GM19351 (cell line): ENCODE measurements at regions not wholly inside any gene's neighbourhood (a gene's known extent, or its start where the extent isn't known, plus 50 kb on each side); places are given as distances from the start of the nearest gene placed in this dataset.
"Not testable (repeated sequence)": the region's sequence is repeated elsewhere in the genome, so short reads cannot be mapped to it uniquely, and the experiment has no call there.

ENCODE experiments used
- ATAC-seq: cut with Tn5 transposase; IDR thresholded peaks from one replicate; pipeline ENCODE4 v1.9.1; 2021; ENCODE audit warnings: mild to moderate bottlenecking, moderate library complexity; ENCODE audit not compliant: unreplicated experiment

DNA sequence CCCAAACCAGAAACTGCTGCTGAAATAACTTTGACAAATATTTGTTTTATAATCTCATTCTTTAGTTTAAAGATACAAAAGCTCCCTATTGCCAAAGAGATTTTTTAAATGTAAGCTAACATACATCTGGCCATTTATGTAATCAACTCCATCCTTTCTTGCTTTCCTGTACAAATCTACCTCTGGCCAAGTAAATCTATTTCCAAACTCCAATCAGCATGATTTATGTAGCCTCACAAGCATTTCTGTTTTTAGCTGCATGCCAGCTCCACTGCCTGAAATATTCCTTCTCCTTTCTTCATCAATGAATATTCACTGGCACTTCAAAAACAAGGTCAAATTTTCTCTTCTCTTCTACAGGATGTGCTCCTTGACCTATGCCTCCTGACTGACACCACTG is 80.0 kb downstream of the SHOX2 start:
- ATAC-seq, result no peak

DNA sequence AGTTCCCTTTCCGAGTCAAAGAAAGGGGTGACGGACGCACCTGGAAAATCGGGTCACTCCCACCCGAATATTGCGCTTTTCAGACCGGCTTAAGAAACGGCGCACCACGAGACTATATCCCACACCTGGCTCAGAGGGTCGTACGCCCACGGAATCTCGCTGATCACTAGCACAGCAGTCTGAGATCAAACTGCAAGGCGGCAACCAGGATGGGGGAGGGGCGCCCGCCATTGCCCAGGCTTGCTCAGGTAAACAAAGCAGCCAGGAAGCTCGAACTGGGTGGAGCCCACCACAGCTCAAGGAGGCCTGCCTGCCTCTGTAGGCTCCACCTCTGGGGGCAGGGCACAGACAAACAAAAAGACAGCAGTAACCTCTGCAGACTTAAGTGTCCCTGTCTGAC is 86.3 kb downstream of the SHOX2 start:
- ATAC-seq, result not testable (repeated sequence)

DNA sequence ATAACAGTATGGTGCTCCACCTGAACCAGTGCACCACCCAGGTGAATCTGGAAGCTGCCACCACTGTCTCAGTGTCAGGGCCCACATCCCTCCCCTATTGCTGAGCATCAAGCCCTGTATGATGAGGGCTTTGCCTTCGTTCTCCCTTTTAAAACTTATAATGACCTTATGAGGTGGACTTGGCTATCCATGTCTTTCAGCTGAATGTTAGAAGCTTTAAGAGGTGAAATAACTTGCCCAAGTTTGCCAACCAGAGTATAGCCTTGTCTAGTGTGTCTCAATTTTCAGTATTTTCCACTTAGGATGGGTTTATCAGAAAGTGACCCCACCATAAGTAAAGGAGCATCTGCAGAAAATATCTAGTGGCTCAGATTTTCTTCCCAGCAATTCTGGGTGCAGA is 87.8 kb downstream of the SHOX2 start:
- no peak for ATAC-seq

DNA sequence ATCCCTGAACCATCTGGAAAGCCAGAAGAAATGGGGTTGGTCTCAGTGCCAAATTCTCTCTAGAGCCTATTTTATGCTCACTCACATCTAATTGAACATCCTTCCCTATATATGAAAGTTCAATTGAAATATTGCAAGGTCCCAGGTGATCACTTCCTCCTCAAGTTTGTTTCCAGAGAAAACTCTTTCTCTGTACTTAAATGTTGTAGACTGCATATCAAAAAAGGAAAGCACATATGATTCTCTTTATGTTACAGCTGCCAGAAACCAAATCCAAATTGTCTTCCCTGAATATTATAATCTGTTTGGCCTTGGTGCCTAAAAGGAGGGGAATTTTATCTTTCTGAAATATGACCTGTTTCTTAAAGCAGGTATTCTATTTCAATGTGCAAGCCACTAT is 93.3 kb downstream of the SHOX2 start:
- no peak for ATAC-seq

DNA sequence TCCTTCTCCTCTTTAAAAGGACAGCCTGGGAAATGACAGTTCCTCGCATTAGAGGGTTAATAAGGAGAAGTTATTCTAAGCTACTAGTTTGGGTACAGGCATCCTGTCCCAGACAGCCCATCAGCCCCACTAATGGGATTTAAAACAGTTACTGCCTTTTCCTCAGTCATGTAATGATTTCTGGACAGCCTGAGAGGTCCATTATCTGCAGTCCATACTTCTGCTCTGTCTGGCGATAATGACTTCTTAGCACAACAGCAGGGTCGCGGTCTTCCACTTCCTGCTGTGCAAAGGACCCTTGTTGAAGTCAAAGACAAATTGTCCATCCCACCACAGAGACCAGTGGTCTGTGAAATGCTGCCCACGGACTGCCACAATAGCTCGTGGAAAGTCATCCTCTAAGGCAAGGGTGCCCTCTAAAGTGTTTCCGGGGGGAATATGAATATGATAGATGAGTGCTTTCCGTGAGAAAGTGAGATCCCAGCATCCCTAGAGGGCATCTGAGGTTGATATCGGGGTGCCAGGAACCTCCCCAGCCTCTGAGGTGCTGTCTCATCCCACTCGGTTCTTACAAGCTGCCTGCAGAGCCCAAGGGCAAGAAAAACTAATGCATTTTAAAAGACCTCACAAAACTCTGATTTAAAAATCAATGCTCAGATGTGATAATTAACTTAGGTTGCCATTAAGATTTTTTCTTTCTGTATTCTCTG is 100.7 kb downstream of the SHOX2 start:
- no peak for ATAC-seq

DNA sequence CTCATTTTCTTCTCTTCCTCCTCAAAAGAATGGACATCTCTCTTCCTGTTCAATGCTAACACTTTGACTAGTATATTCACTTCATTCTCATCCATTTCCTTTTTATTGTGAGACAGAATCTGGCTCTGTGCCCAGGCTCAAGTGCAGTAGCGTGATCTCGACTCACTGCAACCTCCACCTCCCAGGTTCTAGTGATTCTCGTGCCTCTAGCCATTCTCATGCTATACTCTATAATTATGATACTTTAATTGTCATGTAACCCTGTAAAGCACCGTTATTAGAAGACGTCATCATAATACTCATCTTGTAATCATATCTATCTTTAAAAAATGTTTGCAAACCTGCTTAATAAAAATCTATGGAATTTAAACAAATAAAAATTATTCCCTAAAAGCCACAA is 107.0 kb downstream of the SHOX2 start:
- ATAC-seq, result no peak

DNA sequence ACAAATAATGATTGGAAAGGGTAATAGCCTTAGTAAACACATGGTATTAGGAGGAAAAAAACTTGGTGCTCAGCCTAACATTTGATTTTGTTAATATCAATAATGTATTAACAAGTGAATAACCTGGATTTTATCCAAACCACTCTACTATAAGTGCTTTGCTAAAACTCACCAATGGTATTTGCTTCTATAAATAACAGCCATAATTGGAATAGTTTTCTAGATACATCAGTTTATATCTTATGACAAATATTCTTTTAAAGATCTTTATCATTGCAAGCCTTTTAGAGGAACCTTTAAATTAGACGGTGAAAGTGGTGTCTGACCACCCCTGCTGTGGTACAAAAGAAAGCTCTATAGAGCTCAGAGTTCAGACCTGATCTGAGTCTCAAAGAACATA is 123.9 kb downstream of the SHOX2 start:
- no peak for ATAC-seq

DNA sequence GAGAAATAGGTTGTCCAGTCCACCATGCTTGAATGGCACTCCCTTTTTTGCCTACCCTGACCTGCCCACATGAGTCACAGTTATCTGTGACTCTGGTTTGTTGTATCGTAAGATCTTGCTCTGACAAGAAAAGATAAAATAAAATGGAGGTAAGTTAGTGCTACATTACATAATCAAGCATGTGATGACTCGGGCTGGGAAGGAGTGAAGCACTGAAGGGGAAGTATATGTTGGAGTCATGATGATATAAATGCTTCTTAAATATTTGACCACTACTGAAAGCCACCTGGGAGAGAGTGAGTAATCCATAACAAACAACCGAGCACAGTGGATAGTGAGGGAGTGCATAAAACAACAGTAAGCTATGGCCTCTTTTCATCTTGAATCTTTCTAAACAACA is 124.4 kb downstream of the SHOX2 start:
- no peak for ATAC-seq

DNA sequence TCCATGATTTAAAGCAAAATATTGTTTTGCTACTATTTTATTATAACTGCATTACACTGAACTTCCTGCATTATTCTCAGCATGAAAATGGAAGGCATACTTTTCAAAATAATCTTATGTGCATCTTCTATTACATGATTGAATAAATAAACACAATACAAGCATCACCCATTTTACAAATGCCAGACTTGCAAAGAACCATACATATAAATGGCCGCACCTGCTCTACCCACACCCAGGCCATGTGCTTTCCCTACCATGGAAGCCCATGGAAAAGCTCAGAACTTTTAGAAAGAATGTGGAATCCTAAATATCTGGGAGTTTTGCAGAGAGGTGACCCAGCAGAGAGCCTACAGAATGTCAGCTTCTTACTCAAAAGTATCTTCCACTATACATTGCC is 127.2 kb downstream of the SHOX2 start:
- no peak for ATAC-seq

DNA sequence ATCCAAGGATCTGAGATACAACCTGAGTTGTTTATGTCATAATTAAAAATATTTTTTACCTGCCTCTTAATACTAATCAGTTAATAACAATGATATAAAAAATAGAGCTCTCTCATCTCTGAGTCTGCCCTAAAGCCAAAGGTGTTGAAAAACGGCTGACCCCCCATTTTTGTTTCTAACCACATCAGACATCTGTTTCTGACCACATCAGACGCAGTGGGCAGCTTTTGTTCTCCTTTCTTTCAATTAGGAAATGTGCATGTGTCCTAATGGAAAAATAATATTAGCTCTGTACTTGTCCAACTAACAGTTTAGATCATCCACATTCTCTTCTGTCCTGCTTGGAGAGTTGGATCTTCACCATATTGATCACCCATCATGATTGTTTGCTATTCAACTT is 144.6 kb downstream of the SHOX2 start:
- no peak for ATAC-seq

DNA sequence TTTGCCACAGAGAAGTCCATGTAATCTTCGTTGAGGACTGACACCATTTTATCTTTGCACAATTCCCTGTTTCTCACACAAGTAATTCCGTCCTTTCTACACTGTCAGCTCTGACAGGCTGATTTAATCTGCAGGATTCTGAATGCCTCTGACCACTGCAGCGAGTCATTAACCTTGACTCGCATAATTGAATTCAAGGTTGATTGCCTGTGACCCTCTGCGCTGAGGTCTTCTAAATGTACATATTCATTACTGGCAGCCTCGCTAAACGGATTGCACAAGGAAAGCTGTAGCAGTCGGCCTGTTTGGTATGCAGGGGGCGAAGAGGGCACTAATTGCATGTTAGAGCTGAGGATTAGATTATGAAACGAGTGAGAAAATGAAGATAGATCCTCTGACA is 147.8 kb downstream of the SHOX2 start:
- no peak for ATAC-seq

DNA sequence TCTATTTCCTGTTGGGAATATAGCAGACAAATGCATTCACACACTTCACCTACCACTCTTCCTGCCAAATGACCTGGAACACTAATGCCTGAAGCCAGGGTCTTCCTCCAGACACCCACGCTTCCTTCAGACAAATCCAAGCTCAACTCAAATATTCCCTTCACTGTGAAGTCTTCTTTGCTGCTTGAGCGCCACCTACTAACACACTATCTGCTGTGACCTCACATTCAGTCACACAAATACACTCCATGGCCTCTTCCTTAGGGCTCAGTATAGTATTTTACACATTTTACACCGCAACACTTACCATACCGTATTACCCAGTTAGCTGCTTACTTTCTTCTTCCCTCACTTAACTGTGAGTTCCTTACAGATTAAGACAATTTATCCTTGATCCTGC is 149.4 kb downstream of the SHOX2 start:
- no peak for ATAC-seq

DNA sequence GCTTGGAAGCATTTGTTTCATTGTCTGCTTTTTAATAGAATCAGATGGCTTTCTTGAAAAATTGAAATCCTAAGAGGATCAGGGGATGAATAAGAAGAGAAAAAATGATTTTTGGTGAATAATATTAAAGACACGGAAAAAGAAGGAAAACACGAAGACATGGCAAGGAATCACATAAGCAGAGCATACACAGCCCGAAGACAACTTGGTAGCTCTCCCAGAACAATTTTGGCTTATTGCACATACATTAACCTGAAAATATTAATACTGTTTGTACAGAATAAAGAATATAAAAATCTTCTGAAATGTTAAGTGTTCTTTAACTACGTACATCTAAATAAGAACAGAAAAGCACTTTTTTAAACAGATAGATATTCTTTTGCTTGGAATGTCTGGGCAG is 150.0 kb downstream of the SHOX2 start:
- ATAC-seq, result no peak

DNA sequence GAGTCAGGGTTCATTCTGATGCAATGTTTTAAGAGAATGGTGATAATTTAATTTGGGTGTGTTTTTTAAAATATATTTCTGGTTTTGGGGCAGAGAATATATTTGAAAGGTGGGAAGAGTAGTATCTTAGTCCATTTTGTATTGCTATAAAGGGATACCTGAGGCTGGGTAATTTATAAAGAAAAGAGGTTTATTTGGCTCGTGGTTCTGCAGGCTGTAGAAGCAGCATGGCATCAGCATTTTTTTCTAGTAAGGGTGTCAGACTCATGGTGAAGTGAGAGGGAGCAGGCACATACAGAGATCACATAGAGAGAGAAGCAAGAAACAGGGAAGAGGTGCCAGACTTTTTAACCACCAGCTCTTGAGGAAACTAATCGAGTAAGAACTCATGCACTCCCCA is 152.7 kb downstream of the SHOX2 start:
- ATAC-seq, result no peak

DNA sequence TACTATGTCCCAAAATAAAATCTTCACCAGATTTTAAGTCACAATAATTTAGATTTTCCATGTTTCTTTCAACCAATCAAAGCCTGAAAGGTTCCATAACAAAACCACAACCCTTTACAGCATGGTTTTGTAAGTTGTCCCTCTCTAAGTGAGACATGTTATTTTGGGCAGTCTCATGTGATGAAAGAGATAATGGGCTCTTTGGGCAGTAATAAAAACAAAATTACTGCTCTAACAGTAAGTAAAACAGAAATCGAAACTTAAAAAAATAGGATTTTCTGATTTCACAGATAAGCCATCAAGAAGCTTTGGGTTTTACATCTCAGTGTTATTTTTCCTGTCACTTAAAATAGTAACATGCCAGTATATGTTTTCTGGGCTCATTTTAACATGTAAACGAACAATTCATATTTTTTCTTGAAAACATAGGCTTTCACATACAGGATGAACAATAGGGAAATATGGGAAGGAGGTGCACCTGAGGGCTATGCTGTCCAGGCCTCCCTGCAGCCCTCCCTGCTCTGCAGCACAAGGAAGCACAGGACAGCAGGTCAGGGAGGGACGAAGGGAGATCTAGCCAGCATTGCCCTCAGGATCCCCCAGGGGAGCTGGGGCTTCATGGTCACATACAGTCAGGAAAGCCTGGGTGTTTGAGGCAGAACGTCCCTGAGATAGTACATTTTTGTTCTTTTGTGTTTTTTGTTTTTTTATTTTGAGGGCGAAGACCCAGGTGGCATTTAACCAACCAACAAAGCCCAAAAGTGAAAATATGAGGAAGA is 157.4 kb downstream of the SHOX2 start:
- ATAC-seq, result no peak

DNA sequence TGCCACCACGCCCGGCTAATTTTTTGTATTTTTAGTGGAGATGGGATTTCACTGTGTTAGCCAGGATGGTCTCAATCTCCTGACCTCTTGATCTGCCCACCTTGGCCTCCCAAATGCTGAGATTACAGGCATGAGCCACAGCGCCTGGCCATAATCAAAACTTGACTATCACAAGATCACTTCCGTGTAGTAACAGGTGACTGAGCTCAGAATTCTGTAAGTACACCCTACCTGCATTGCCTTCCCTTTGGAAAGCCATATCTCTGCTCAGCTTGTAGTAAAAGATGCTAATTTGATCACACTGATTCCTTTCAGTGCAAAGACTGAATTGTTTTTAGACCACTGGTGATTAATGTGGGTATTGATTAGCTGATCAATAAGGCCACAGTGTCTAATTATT is 167.1 kb downstream of the SHOX2 start:
- no peak for ATAC-seq

DNA sequence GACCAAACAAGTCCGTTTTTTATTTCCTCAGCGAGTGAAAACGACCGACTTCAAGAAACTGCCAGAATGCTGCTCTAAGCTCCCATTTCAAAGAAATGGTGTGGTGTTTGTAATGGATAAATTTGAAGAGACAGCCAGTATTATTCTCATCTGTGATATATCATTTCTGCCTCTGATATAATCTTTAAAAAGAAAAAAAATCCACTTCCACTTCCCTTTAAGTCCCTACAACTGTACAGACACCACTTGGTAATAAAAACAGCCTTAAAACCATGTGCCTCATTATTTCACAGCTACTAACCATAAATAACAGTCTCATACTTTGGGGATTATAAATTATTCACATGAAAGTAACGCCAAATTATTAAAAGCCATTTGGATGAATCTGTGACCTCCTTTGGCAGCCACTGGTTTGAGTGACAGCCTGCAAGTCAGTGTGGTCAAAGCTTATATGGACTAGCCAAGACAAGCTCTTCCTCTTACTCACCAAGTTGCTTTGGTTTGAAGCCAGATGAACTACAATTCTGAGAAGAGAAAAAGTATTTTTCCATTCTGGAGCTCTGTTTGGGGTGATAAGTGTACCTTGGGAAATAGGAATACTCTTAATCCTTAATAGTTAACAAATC is 168.0 kb downstream of the SHOX2 start:
- ATAC-seq, result no peak

DNA sequence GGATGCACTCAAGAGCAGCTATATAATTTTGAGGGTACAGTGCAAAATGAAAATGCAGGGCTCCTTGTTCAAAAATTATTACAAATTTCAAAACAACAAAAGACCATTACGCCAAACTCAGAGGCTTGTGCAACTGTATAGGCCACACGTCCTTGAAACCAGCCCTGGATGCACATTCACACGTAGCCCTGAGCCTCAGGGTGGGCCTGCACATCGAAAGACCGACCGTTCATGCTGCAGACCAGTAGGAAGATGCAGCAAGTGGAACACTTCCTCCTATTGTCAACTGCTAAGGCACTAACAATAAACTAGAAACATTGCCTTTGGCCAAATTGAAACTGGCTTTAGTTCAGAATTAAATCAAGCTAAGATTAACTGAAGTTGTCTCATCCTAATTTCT is 174.7 kb downstream of the SHOX2 start:
- ATAC-seq, result no peak

DNA sequence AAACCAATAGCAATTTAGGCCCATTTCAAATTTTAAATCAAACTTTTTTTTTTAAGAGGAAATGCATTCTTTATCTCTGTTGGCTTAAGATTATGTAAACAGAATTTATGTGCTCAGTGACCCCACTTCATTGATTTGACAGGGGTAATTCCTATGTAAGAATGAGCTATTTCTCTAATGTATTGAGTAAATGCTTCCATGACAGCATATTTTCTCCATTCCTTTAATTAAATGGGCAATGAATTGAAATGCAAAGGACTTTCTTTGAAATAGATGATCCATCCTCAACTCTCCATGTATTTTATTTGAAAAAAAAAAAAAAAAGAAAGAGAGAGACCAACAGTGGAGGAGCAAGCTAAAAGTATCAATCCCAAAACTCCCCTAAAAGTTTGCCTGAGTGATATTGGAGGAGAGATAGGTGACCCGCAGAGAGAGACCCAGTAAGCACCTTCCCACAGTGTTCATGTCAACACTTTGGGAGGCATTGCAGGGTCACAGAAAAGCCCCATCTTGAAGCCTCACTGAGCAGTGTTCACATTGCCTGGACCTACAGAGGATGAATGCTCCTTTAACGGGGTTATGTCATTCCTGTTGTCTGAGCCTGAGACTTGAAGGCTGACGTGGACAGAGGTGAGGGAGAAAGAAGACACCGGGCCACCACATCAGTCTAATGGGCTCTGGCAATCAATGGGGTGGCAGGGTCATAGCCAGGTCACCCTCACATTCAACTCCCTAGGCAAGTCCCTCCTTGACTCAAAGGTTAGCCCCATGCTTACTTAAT is 176.0 kb downstream of the SHOX2 start:
- ATAC-seq, result no peak

DNA sequence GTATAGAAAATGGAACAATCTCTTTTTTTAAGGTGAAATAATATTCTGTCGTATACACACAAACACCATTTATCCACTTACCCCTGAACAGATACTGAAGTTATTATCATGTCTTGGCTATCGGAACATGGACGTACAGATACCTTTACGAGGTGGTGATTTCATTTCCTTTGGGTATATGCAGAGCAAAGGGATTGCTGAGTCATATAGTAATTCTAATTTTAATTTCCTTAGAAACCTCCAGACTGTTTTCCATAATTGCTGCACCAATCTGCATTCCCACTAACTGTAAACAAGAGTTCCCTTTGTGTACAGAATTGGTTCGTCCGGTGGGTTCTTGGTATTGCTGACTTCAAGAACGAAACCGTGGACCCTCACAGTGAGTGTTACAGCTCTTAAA is 179.4 kb downstream of the SHOX2 start:
- no peak for ATAC-seq

DNA sequence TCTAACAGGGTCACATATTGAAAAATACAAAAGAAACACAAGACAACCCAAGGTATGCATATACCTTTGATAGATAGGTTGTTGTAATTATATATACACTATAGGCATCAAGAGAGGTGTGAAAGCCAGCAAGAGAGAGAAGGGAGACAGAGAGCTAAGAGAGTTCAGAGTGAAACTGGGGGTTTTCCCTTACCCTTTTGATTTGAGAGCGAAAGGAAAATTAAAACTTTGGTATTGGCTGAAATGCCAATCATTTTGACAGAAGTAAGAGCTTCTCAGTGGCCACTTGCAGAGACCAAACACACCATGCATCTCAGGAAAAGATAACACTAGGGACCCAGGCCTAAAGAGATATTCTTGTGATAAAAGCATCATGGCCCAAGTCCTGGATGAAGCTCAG is 183.6 kb downstream of the SHOX2 start:
- ATAC-seq, result peak; percentile 83
